SU-DHL-6 (cell line): ENCODE measurements at regions not wholly inside any gene's neighbourhood (a gene's known extent, or its start where the extent isn't known, plus 50 kb on each side); places are given as distances from the start of the nearest gene placed in this dataset.

ENCODE experiments used
- H2AFZ ChIP-seq: fragments of 200-600 bp; sonication (generic); 2 replicates; pipeline ENCODE4 v1.6.1; 2014; ENCODE audit warnings: low read depth, mild to moderate bottlenecking, moderate library complexity, mixed read lengths, antibody characterized with exemption, low read length; ENCODE audit not compliant: severe bottlenecking
- H3F3A ChIP-seq: fragments of 200-600 bp; shearing (Covaris generic); 2 replicates; pipeline ENCODE4 v1.6.0; 2016; ENCODE audit warnings: antibody characterized with exemption, mild to moderate bottlenecking; ENCODE audit not compliant: insufficient read depth
- H3K27ac ChIP-seq: fragments of 200-600 bp; sonication (generic); 2 replicates; pipeline ENCODE4 v1.5.1; 2016; ENCODE audit warnings: low read depth, mild to moderate bottlenecking, low read length, moderate library complexity, mixed read lengths
- H3K27me3 ChIP-seq: fragments of 200-600 bp; sonication (generic), shearing (Covaris generic); 2 replicates; pipeline ENCODE4 v1.6.0; 2014; ENCODE audit warnings: mild to moderate bottlenecking, low read length
- H3K36me3 ChIP-seq: fragments of 200-600 bp; sonication (generic); 2 replicates; pipeline ENCODE4 v1.6.1; 2014; ENCODE audit warnings: mild to moderate bottlenecking, low read length, mixed read lengths
- H3K4me2 ChIP-seq: fragments of 300-600, 200-600 bp; shearing (Covaris generic), sonication (generic); 2 replicates; pipeline ENCODE4 v1.6.0; 2014; ENCODE audit warnings: low read length, low read depth, mild to moderate bottlenecking; ENCODE audit not compliant: poor library complexity, severe bottlenecking
- H3K4me3 ChIP-seq: fragments of 200-600 bp; sonication (generic); 2 replicates; pipeline ENCODE4 v1.5.1; 2014; ENCODE audit warnings: antibody characterized with exemption, low read length, mild to moderate bottlenecking, mixed read lengths; ENCODE audit not compliant: insufficient read depth, poor library complexity, severe bottlenecking
- H3K79me2 ChIP-seq: fragments of 200-600 bp; sonication (generic); 2 replicates; pipeline ENCODE4 v1.6.1; 2014; ENCODE audit warnings: mild to moderate bottlenecking, low read length, moderate library complexity; ENCODE audit not compliant: insufficient read depth
- H3K9ac ChIP-seq: fragments of 200-600 bp; sonication (generic); 2 replicates; pipeline ENCODE4 v1.7.0; 2014; ENCODE audit warnings: mild to moderate bottlenecking, low read length
- H3K9me2 ChIP-seq: fragments of 200-600 bp; sonication (generic); replicated peaks from 2 replicates; pipeline ENCODE4 v1.6.1; 2014; ENCODE audit warnings: low read length; ENCODE audit not compliant: insufficient read depth
- H3K9me3 ChIP-seq: fragments of 200-600 bp; sonication (generic); 2 replicates; pipeline ENCODE4 v1.6.1; 2014; ENCODE audit warnings: low read length, mixed read lengths; ENCODE audit not compliant: insufficient read depth
- H4K20me1 ChIP-seq: fragments of 200-600 bp; sonication (generic); 2 replicates; pipeline ENCODE4 v1.6.1; 2014; ENCODE audit warnings: low read depth, mild to moderate bottlenecking, antibody characterized with exemption, low read length, moderate library complexity, mixed read lengths
- EZH2phosphoT487 ChIP-seq: fragments of 200-600 bp; sonication (generic), shearing (Covaris generic); conservative IDR thresholded peaks from 2 replicates; pipeline ENCODE4 v1.6.1; 2018; ENCODE audit warnings: mild to moderate bottlenecking, antibody characterized with exemption, low read length, moderate library complexity, mixed read lengths
- TF ChIP-seq, protein P1 (sequence below): fragments of 200-600 bp; sonication (generic); IDR thresholded peaks from one replicate; pipeline ENCODE4 v1.5.1; 2017; ENCODE audit warnings: antibody characterized with exemption, mild to moderate bottlenecking, low read length, moderate library complexity; ENCODE audit not compliant: insufficient read depth, poor library complexity, severe bottlenecking

GRCh38 chr4:71269233-71269632 lies 69.6 kb upstream of the SLC4A4 start:
- no peak overlapping the region for H2AFZ ChIP-seq
- TF ChIP-seq EZH2phosphoT487: no peak
- TF ChIP-seq, protein P1, sequence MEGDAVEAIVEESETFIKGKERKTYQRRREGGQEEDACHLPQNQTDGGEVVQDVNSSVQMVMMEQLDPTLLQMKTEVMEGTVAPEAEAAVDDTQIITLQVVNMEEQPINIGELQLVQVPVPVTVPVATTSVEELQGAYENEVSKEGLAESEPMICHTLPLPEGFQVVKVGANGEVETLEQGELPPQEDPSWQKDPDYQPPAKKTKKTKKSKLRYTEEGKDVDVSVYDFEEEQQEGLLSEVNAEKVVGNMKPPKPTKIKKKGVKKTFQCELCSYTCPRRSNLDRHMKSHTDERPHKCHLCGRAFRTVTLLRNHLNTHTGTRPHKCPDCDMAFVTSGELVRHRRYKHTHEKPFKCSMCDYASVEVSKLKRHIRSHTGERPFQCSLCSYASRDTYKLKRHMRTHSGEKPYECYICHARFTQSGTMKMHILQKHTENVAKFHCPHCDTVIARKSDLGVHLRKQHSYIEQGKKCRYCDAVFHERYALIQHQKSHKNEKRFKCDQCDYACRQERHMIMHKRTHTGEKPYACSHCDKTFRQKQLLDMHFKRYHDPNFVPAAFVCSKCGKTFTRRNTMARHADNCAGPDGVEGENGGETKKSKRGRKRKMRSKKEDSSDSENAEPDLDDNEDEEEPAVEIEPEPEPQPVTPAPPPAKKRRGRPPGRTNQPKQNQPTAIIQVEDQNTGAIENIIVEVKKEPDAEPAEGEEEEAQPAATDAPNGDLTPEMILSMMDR: no peak
- no peak overlapping the region for H3K4me2 ChIP-seq
- no peaks in the 10 kb centered on the region for H4K20me1 ChIP-seq
- no peak overlapping the region for H3K9ac ChIP-seq
- H3K9me2 ChIP-seq: no peaks in the 10 kb centered on the region
- H3K27me3 ChIP-seq: no peaks in the 10 kb centered on the region
- H3F3A ChIP-seq: no peaks in the 10 kb centered on the region
- no peak overlapping the region for H3K4me3 ChIP-seq
- H3K9me3 ChIP-seq: no peaks in the 10 kb centered on the region
- H3K79me2 ChIP-seq: no peaks in the 10 kb centered on the region
- H3K27ac ChIP-seq: no peak overlapping the region
- H3K36me3 ChIP-seq: no peaks in the 10 kb centered on the region

DNA sequence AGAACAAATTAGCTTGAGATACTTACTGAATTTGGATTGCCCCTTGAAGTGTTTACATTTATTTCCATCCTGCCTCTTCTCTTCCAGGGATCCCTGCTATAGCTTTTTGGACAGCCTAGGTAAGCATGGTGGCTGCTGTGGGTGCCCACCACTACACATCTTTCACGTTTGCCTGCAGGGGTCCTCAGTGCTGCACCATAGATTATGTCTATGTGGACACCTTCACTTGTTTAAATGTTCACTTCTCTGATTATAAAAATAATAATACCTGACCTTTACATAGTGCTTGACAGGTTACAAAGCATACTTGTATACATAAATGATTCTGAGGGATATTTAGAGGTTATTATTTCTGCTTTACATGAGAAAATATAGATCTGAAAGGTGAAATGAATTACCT lies 67.9 kb upstream of the SLC4A4 start:
- Histone ChIP-seq H3K9ac (no peak overlapping the region), H3K9me2 (no peaks in the 10 kb centered on the region), H3K27ac (no peak overlapping the region), H3F3A (no peaks in the 10 kb centered on the region), H4K20me1 (no peaks in the 10 kb centered on the region), H3K4me2 (no peak overlapping the region), H3K4me3 (no peak overlapping the region), H3K9me3 (no peaks in the 10 kb centered on the region), H3K36me3 (no peaks in the 10 kb centered on the region), H3K79me2 (no peaks in the 10 kb centered on the region), H2AFZ (no peak overlapping the region), H3K27me3 (no peaks in the 10 kb centered on the region)
- TF ChIP-seq, protein P1: no peak
- TF ChIP-seq EZH2phosphoT487: no peak

- Histone ChIP-seq H4K20me1 (no peaks in the 10 kb centered on the region), H3K4me2 (no peak overlapping the region), H3K79me2 (no peaks in the 10 kb centered on the region)
Observed at GRCh38 chr4:71272976-71273375, 65.8 kb upstream of the SLC4A4 start.

GRCh38 chr4:71275004-71275403 lies 63.8 kb upstream of the SLC4A4 start:
- no peaks in the 10 kb centered on the region for H3K9me2 ChIP-seq

More at GRCh38 chr4:71272976-71273375, 65.8 kb upstream of the SLC4A4 start:
- no peaks in the 10 kb centered on the region for H3K27me3 ChIP-seq
- no peak for TF ChIP-seq EZH2phosphoT487
- no peak overlapping the region for H3K9ac ChIP-seq
- no peak overlapping the region for H2AFZ ChIP-seq
- H3K36me3 ChIP-seq: no peaks in the 10 kb centered on the region
- no peaks in the 10 kb centered on the region for H3F3A ChIP-seq
- no peaks in the 10 kb centered on the region for H3K9me2 ChIP-seq
- H3K9me3 ChIP-seq: no peaks in the 10 kb centered on the region
- H3K27ac ChIP-seq: no peak overlapping the region
- H3K4me3 ChIP-seq: no peak overlapping the region

More at GRCh38 chr4:71275004-71275403, 63.8 kb upstream of the SLC4A4 start:
- no peak overlapping the region for H3K4me2 ChIP-seq
- no peak overlapping the region for H3K27ac ChIP-seq
- no peaks in the 10 kb centered on the region for H3K27me3 ChIP-seq
- H3F3A ChIP-seq: no peaks in the 10 kb centered on the region
- H4K20me1 ChIP-seq: no peaks in the 10 kb centered on the region
- H3K79me2 ChIP-seq: no peaks in the 10 kb centered on the region
- H3K4me3 ChIP-seq: no peak overlapping the region
- TF ChIP-seq, protein P1: no peak
- no peak for TF ChIP-seq EZH2phosphoT487
- no peaks in the 10 kb centered on the region for H3K36me3 ChIP-seq
- H3K9ac ChIP-seq: no peak overlapping the region
- no peaks in the 10 kb centered on the region for H3K9me3 ChIP-seq
- H2AFZ ChIP-seq: no peak overlapping the region
